Natural killer cell (primary cell): ENCODE measurements at regions not wholly inside any gene's neighbourhood (a gene's known extent, or its start where the extent isn't known, plus 50 kb on each side); places are given as distances from the start of the nearest gene placed in this dataset.

ENCODE experiments used
- ATAC-seq, 3 donors: fragments of 150-1000 bp in 2 of 3; fragments of 200-7000 bp in 1 of 3; cut with Tn5 transposase; 1 replicate in 1 of 3; 2 replicates in 2 of 3; pipeline ENCODE4 v1.10.0; 2021; ENCODE audit warnings: mild to moderate bottlenecking in 2 of 3, moderate library complexity in 2 of 3
- DNase-seq, 2 donors: peaks; one replicate each; pipeline versions ENCODE4 v3.0.0 to v3.0.0-alpha.2; 2013 to 2021; ENCODE audit warnings: mixed read lengths in 1 of 2
- H3K27ac ChIP-seq: one replicate; pipeline ENCODE4 v1.5.1; 2013; ENCODE audit warnings: mild to moderate bottlenecking, low read length
- H3K27me3 ChIP-seq: one replicate; pipeline ENCODE4 v1.6.1; 2013; ENCODE audit warnings: low read length; ENCODE audit not compliant: control insufficient read depth, insufficient read depth
- H3K36me3 ChIP-seq: one replicate; pipeline ENCODE4 v1.6.1; 2013; ENCODE audit warnings: low read length; ENCODE audit not compliant: control insufficient read depth, insufficient read depth
- H3K4me1 ChIP-seq: one replicate; pipeline ENCODE4 v1.6.1; 2013; ENCODE audit warnings: low read length; ENCODE audit not compliant: control insufficient read depth, insufficient read depth
- H3K4me3 ChIP-seq: one replicate; pipeline ENCODE4 v1.5.1; 2013; ENCODE audit warnings: low read length
- H3K9me3 ChIP-seq: one replicate; pipeline ENCODE4 v1.6.1; 2013; ENCODE audit warnings: low read length; ENCODE audit not compliant: control insufficient read depth, insufficient read depth
- H3K27ac Mint-ChIP-seq, 2 donors: one replicate each; pipeline ENCODE4 v1.8.0; 2022; ENCODE audit warnings: mild to moderate bottlenecking in 2 of 2, mixed read lengths in 2 of 2, moderate library complexity in 1 of 2
- H3K27me3 Mint-ChIP-seq, 2 donors: one replicate each; pipeline ENCODE4 v1.8.0; 2022; ENCODE audit warnings: low read depth in 2 of 2, mixed read lengths in 2 of 2
- H3K36me3 Mint-ChIP-seq: one replicate; pipeline ENCODE4 v1.8.0; 2022; ENCODE audit warnings: mixed read lengths
- H3K4me1 Mint-ChIP-seq, 2 donors: one replicate each; pipeline ENCODE4 v1.8.0; 2022; ENCODE audit warnings: mixed read lengths in 2 of 2
- H3K4me3 Mint-ChIP-seq: one replicate; pipeline ENCODE4 v1.8.0; 2022; ENCODE audit warnings: mild to moderate bottlenecking, moderate library complexity, mixed read lengths
- H3K9me3 Mint-ChIP-seq, 2 donors: one replicate each; pipeline ENCODE4 v1.8.0; 2022; ENCODE audit warnings: mixed read lengths in 2 of 2
- WGBS: methylation state at CpG from one replicate; pipeline ENCODE4 v1.1.7; 2013; ENCODE audit warnings: missing lambda C conversion rate; ENCODE audit not compliant: insufficient coverage; 5-methylcytosine and 5-hydroxymethylcytosine counted together
- intact Hi-C: fragments of 100-400 bp; cut with micrococcal nuclease; formaldehyde crosslinking; loops from one replicate; pipeline ENCODE4 v1.14.2; 2022
- TF ChIP-seq, protein P1 (sequence below): fragments of 200-600 bp; IDR thresholded peaks from one replicate; pipeline ENCODE4 v1.8.0; 2022; ENCODE audit warnings: antibody characterized with exemption

DNA sequence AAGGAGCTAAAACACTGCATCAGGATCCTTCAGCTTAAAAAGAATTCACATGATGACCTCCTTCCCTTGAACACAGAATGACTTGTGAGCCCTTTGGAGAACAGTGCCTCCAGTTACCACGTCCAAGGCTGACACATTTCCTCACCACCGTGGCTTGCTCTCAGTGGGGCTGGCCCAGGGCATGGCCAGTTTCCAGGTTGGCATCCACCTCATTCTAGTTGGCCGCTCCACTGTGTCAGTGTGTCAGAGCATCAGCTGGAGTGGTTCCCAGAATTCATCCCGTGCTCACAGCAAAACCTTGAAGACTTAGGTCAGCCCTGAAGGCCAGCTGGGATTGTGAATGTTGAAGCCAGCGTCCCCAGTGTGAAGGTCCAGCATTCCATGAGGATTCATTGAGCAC lies 158.5 kb downstream of the INSIG2 start:
- H3K4me3 Mint-ChIP-seq, result no peak overlapping the region
- Histone ChIP-seq H3K36me3 (no peaks in the 10 kb centered on the region), H3K9me3 (no peaks in the 10 kb centered on the region), H3K4me1 (no peaks in the 10 kb centered on the region), H3K27ac (no peak overlapping the region), H3K27me3 (no peaks in the 10 kb centered on the region), H3K4me3 (no peak overlapping the region)
- TF ChIP-seq, protein P1, sequence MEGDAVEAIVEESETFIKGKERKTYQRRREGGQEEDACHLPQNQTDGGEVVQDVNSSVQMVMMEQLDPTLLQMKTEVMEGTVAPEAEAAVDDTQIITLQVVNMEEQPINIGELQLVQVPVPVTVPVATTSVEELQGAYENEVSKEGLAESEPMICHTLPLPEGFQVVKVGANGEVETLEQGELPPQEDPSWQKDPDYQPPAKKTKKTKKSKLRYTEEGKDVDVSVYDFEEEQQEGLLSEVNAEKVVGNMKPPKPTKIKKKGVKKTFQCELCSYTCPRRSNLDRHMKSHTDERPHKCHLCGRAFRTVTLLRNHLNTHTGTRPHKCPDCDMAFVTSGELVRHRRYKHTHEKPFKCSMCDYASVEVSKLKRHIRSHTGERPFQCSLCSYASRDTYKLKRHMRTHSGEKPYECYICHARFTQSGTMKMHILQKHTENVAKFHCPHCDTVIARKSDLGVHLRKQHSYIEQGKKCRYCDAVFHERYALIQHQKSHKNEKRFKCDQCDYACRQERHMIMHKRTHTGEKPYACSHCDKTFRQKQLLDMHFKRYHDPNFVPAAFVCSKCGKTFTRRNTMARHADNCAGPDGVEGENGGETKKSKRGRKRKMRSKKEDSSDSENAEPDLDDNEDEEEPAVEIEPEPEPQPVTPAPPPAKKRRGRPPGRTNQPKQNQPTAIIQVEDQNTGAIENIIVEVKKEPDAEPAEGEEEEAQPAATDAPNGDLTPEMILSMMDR, result no peak
- WGBS, result 80% methylated on average over 5 of the region's 5 CpGs
- H3K9me3 Mint-ChIP-seq, result no peaks in the 10 kb centered on the region
- peaks cover 12 to 22% of the 10 kb centered on the region in 2 donors for H3K27me3 Mint-ChIP-seq
- H3K4me1 Mint-ChIP-seq, result peaks cover 0 to 6% of the 10 kb centered on the region in 2 donors
- no peaks in the 10 kb centered on the region for H3K36me3 Mint-ChIP-seq
- intact Hi-C loops, result no loop called here
- no peak for ATAC-seq
- DNase-seq, result no peak
- H3K27ac Mint-ChIP-seq, result no peak overlapping the region

DNA sequence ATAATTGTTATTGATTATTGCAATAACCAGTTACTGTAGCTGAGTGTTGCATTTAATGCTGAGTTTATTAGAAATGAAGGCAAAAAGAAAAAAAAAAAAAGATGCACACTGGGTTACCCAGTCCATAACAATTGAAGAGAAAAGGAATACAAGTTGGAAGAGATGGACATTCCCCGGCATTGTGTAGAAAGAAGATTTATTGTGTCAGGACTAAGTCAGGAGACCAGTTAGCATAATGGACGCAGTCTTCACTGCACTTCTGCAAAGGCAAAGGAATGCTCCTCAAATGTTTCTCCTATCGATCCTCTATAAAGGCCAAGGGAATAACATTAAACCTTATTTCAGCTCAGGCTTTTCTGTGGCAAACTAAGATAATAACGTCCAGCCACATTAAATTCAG lies 157.8 kb downstream of the INSIG2 start:
- Histone ChIP-seq H3K4me1 (no peaks in the 10 kb centered on the region), H3K4me3 (no peak overlapping the region), H3K27me3 (no peaks in the 10 kb centered on the region), H3K9me3 (no peaks in the 10 kb centered on the region), H3K36me3 (no peaks in the 10 kb centered on the region), H3K27ac (no peak overlapping the region)
- intact Hi-C loops, result no loop called here
- ATAC-seq (no peak), DNase-seq (no peak)
- Mint-ChIP-seq H3K9me3 (no peaks in the 10 kb centered on the region), H3K27me3 (peaks cover 7 to 19% of the 10 kb centered on the region in 2 donors), H3K4me3 (no peak overlapping the region), H3K27ac (no peak overlapping the region), H3K36me3 (no peaks in the 10 kb centered on the region), H3K4me1 (peaks cover 0 to 6% of the 10 kb centered on the region in 2 donors)
- TF ChIP-seq, protein P1, result no peak
- 86% methylated on average over 4 of the region's 4 CpGs for WGBS

DNA sequence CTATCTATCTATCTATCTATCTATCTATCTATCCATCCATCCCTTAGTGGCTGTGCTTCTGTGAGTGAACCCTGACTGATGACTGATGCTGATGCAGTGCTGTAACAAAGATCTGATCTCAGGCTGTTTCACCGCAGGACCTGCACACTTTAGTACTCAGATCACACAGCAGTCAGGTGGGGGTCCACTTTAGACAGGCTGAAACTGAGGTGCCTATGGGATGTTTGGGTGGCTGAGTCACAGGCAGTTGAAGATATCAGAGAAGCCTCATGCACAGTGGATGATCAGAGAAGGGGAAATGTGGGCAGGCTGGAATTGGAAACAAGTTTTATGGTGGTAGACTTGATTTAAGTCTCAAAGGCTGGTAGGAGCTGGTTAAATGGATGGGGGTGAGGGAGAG lies 156.4 kb downstream of the INSIG2 start:
- intact Hi-C loops, result no loop called here
- H3K27me3 Mint-ChIP-seq, result peaks cover 14 to 22% of the 10 kb centered on the region in 2 donors
- no peaks in the 10 kb centered on the region for H3K4me1 ChIP-seq
- DNase-seq, result no peak
- ATAC-seq, result no peak
- no peak overlapping the region for H3K4me3 ChIP-seq
- H3K36me3 Mint-ChIP-seq, result no peaks in the 10 kb centered on the region
- no peaks in the 10 kb centered on the region for H3K36me3 ChIP-seq
- H3K27me3 ChIP-seq, result no peaks in the 10 kb centered on the region
- H3K9me3 Mint-ChIP-seq, result no peaks in the 10 kb centered on the region
- WGBS, result 100% methylated on average over 1 of the region's 1 CpG
- H3K4me3 Mint-ChIP-seq, result no peak overlapping the region
- no peaks in the 10 kb centered on the region for H3K9me3 ChIP-seq
- H3K27ac Mint-ChIP-seq, result no peak overlapping the region
- H3K27ac ChIP-seq, result no peak overlapping the region
- H3K4me1 Mint-ChIP-seq, result peaks cover 0 to 6% of the 10 kb centered on the region in 2 donors
- TF ChIP-seq, protein P1, result no peak

DNA sequence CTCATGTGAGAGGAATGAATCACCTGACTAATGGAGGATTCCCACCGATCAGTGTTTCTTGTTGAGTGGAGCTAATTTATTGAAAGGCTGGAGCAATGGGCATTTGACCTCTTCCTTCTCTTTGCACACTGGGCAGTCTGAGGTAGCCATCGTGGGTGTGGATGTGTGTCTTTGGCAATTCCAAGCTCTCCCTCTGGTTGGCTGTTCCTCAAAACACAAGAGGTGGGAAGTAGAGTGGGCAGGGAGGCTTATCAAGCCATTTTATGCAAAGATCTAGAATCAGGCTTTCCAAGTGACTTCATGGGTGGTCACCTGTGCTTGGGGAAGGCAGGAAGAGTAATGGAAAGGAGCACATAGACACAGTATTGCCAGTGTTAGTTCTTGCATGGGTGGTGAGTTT lies 154.8 kb downstream of the INSIG2 start:
- Mint-ChIP-seq H3K9me3 (no peaks in the 10 kb centered on the region), H3K36me3 (no peaks in the 10 kb centered on the region), H3K4me1 (no peaks in the 10 kb centered on the region), H3K27ac (no peak overlapping the region), H3K4me3 (no peak overlapping the region), H3K27me3 (peaks cover 16 to 22% of the 10 kb centered on the region in 2 donors)
- Histone ChIP-seq H3K36me3 (no peaks in the 10 kb centered on the region), H3K4me3 (no peak overlapping the region), H3K9me3 (no peaks in the 10 kb centered on the region), H3K4me1 (no peaks in the 10 kb centered on the region), H3K27ac (no peak overlapping the region), H3K27me3 (no peaks in the 10 kb centered on the region)
- 59% methylated on average over 2 of the region's 2 CpGs for WGBS
- TF ChIP-seq, protein P1, result no peak
- intact Hi-C loops, result no loop called here
- ATAC-seq (no peak), DNase-seq (no peak)
